GM23248 (cell line): ENCODE measurements at regions not wholly inside any gene's neighbourhood (a gene's known extent, or its start where the extent isn't known, plus 50 kb on each side); places are given as distances from the start of the nearest gene placed in this dataset.
"Not testable (repeated sequence)": the region's sequence is repeated elsewhere in the genome, so short reads cannot be mapped to it uniquely, and the experiment has no call there.

Experiments used
- DNase-seq: peaks from one replicate; pipeline ENCODE4 v3.0.0-alpha.2; 2015
- H2AFZ ChIP-seq: fragments of 200-600 bp; sonication (generic); 2 replicates; pipeline ENCODE4 v1.6.1; 2016; ENCODE audit warnings: antibody characterized with exemption
- H3F3A ChIP-seq: fragments of 200-600 bp; sonication (generic); 2 replicates; pipeline ENCODE4 v1.6.1; 2016; ENCODE audit warnings: mild to moderate bottlenecking, antibody characterized with exemption, mixed run types; ENCODE audit not compliant: insufficient read depth
- H3K27ac ChIP-seq: fragments of 200-600 bp; sonication (generic); 2 replicates; pipeline ENCODE4 v1.5.1; 2016; ENCODE audit warnings: mild to moderate bottlenecking
- H3K27me3 ChIP-seq: fragments of 200-600 bp; sonication (generic); replicated peaks from 2 replicates; pipeline ENCODE4 v1.6.1; 2016; ENCODE audit warnings: mild to moderate bottlenecking; ENCODE audit not compliant: insufficient read depth
- H3K36me3 ChIP-seq: fragments of 200-600 bp; sonication (generic); 2 replicates; pipeline ENCODE4 v1.6.1; 2016; ENCODE audit warnings: low read depth, mild to moderate bottlenecking
- H3K4me1 ChIP-seq: fragments of 200-600 bp; sonication (generic); 2 replicates; pipeline ENCODE4 v1.6.1; 2016; ENCODE audit warnings: mild to moderate bottlenecking; ENCODE audit not compliant: insufficient read depth
- H3K4me2 ChIP-seq: fragments of 200-600 bp; sonication (generic); one replicate; pipeline ENCODE4 v1.6.1; 2016; ENCODE audit warnings: mild to moderate bottlenecking; ENCODE audit not compliant: unreplicated experiment
- H3K4me3 ChIP-seq: fragments of 200-600 bp; sonication (generic); 2 replicates; pipeline ENCODE4 v1.5.1; 2016; ENCODE audit warnings: mild to moderate bottlenecking
- H3K79me2 ChIP-seq: fragments of 200-600 bp; sonication (generic); 2 replicates; pipeline ENCODE4 v1.6.1; 2016; ENCODE audit warnings: mild to moderate bottlenecking; ENCODE audit not compliant: insufficient read depth
- H3K9ac ChIP-seq: fragments of 200-600 bp; sonication (generic); 2 replicates; pipeline ENCODE4 v1.6.1; 2016; ENCODE audit warnings: mild to moderate bottlenecking
- H3K9me2 ChIP-seq: fragments of 200-600 bp; sonication (generic); 2 replicates; pipeline ENCODE4 v1.6.1; 2016; ENCODE audit warnings: mixed run types, mild to moderate bottlenecking, moderate library complexity; ENCODE audit not compliant: insufficient read depth
- H3K9me3 ChIP-seq: fragments of 200-600 bp; sonication (generic); one replicate; pipeline ENCODE4 v1.6.1; 2017; ENCODE audit warnings: low read depth
- H4K20me1 ChIP-seq: fragments of 200-600 bp; sonication (generic); 2 replicates; pipeline ENCODE4 v1.6.0; 2016; ENCODE audit not compliant: insufficient read depth
- EZH2 ChIP-seq: fragments of 200-600 bp; sonication (generic); IDR thresholded peaks from 2 replicates; pipeline ENCODE4 v1.6.1; 2018; ENCODE audit warnings: antibody characterized with exemption, mild to moderate bottlenecking; ENCODE audit not compliant: insufficient read depth, poor library complexity, severe bottlenecking
- EZH2phosphoT487 ChIP-seq: fragments of 200-600 bp; sonication (generic); IDR thresholded peaks from 2 replicates; pipeline ENCODE4 v1.6.1; 2018; ENCODE audit warnings: antibody characterized with exemption, moderate library complexity, mild to moderate bottlenecking, low read depth; ENCODE audit not compliant: insufficient read depth
- WGBS, 2 experiments: methylation state at CpG; one replicate each; pipeline ENCODE4 v1.1.6; 2015 to 2017; ENCODE audit warnings: low lambda C conversion rate in 2 of 2, low coverage in 1 of 2; ENCODE audit errors: missing lambda C conversion rate in 2 of 2; 5-methylcytosine and 5-hydroxymethylcytosine counted together
- in situ Hi-C: fragments of 300-500 bp; cut with MboI; formaldehyde crosslinking; loops from 2 replicates; pipeline ENCODE4 v1.15.0; 2020

DNA sequence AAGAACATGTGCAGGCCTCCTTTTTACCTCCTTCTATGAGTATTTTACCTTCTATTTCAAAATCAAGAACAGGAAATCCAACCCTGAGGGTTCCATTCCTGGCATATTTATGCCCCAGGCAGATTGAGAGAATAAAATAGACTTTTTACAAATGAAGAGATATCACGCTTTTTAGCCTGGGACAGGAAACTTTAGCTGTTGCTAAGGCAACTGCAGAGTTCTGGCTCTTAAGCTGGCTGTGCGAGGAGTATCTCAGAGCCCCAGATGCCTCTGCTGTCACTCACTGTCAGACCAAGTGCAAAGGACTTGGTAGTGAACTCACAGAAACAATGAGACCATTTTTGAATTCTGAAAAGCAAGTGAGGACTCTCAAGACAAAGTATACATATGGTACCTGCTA lies 69.5 kb upstream of the HSPB3 start:
- Histone ChIP-seq H3K9ac (no peak overlapping the region), H3K27me3 (no peaks in the 10 kb centered on the region), H3K9me3 (no peaks in the 10 kb centered on the region), H3K36me3 (no peaks in the 10 kb centered on the region), H3K79me2 (no peaks in the 10 kb centered on the region), H2AFZ (no peak overlapping the region), H3K4me3 (no peak overlapping the region), H3K4me1 (peaks cover 36% of the 10 kb centered on the region), H3K9me2 (no peaks in the 10 kb centered on the region), H4K20me1 (no peaks in the 10 kb centered on the region), H3F3A (peaks cover 38% of the 10 kb centered on the region), H3K27ac (no peak overlapping the region), H3K4me2 (no peak overlapping the region)
- no peak for DNase-seq
- 88 to 90% methylated on average over 2 of the region's 2 CpGs for WGBS, 2 experiments
- TF ChIP-seq EZH2 (no peak), EZH2phosphoT487 (no peak)
- in situ Hi-C loops, result no loop called here

- Histone ChIP-seq H3K4me3 (no peak overlapping the region), H3K4me1 (peaks cover 29% of the 10 kb centered on the region), H2AFZ (no peak overlapping the region), H3K4me2 (no peak overlapping the region), H3K79me2 (no peaks in the 10 kb centered on the region), H3K9me2 (no peaks in the 10 kb centered on the region), H3K9ac (no peak overlapping the region), H3K9me3 (no peaks in the 10 kb centered on the region), H3K36me3 (no peaks in the 10 kb centered on the region), H3K27ac (no peak overlapping the region), H3F3A (peaks cover 32% of the 10 kb centered on the region), H3K27me3 (no peaks in the 10 kb centered on the region), H4K20me1 (no peaks in the 10 kb centered on the region)
- TF ChIP-seq EZH2 (no peak), EZH2phosphoT487 (no peak)
- no peak for DNase-seq
- in situ Hi-C loops, result no loop called here
- 89 to 94% methylated on average over 8 of the region's 8 CpGs for WGBS, 2 experiments
Observed at GRCh38 chr5:54384356-54384933, 71.1 kb upstream of the HSPB3 start.

DNA sequence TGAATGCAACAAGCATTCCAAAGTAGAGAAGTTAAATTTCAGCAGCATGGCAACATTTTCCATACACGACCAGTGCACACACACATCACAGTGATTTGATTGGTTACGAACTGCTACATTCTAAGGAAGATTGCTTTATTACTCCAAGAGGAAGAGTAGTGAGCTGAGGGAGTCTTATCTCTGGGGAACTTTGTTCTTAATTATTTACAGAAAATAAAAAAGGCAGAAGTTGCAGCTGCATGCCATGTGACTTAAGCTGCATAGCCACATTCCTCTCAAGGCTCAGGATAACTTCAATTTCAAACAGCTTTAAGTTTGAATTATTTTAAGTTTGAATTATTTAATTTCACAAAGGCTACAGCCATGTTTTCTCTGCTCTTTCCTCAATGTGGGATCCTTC lies 71.6 kb upstream of the HSPB3 start:
- no peak for DNase-seq
- no peak overlapping the region for H3K4me3 ChIP-seq
- H2AFZ ChIP-seq, result no peak overlapping the region
- in situ Hi-C loops, result no loop called here
- H3K9me2 ChIP-seq, result no peaks in the 10 kb centered on the region
- H3K27me3 ChIP-seq, result no peaks in the 10 kb centered on the region
- H3K36me3 ChIP-seq, result no peaks in the 10 kb centered on the region
- H3K4me1 ChIP-seq, result peaks cover 24% of the 10 kb centered on the region
- no peak overlapping the region for H3K27ac ChIP-seq
- no peak for TF ChIP-seq EZH2phosphoT487
- TF ChIP-seq EZH2, result no peak
- no peak overlapping the region for H3K9ac ChIP-seq
- H4K20me1 ChIP-seq, result no peaks in the 10 kb centered on the region
- no peaks in the 10 kb centered on the region for H3K79me2 ChIP-seq
- peaks cover 29% of the 10 kb centered on the region for H3F3A ChIP-seq
- WGBS, 2 experiments, result 43 to 57% methylated on average over 2 of the region's 2 CpGs
- H3K4me2 ChIP-seq, result no peak overlapping the region
- no peaks in the 10 kb centered on the region for H3K9me3 ChIP-seq

GRCh38 chr5:54383225-54383901 lies 72.1 kb upstream of the HSPB3 start:
- Histone ChIP-seq H3K9me2 (no peaks in the 10 kb centered on the region), H3F3A (peaks cover 23% of the 10 kb centered on the region), H2AFZ (no peak overlapping the region), H3K4me3 (no peak overlapping the region), H3K9ac (no peak overlapping the region), H3K9me3 (no peaks in the 10 kb centered on the region), H3K4me1 (peaks cover 19% of the 10 kb centered on the region), H3K4me2 (no peak overlapping the region), H4K20me1 (no peaks in the 10 kb centered on the region), H3K27ac (no peak overlapping the region), H3K27me3 (no peaks in the 10 kb centered on the region), H3K36me3 (no peaks in the 10 kb centered on the region), H3K79me2 (no peaks in the 10 kb centered on the region)
- in situ Hi-C loops, result no loop called here
- peak; percentile 50 for DNase-seq
- 44 to 50% methylated on average over 3 of the region's 3 CpGs for WGBS, 2 experiments
- TF ChIP-seq EZH2 (no peak), EZH2phosphoT487 (no peak)

- H3K4me1 ChIP-seq, H3K79me2 ChIP-seq, H3K4me2 ChIP-seq, H3K9me3 ChIP-seq, H3K9ac ChIP-seq, H3K27ac ChIP-seq, H3K9me2 ChIP-seq, H2AFZ ChIP-seq, H4K20me1 ChIP-seq, DNase-seq, H3K27me3 ChIP-seq, in situ Hi-C loops, H3K4me3 ChIP-seq, H3K36me3 ChIP-seq: not testable (repeated sequence)
- WGBS, 2 experiments, result 98% methylated on average over 30 of the region's 31 CpGs; no CpG with 5 or more reads in 1 of the 2 experiments
- peaks cover 13% of the 10 kb centered on the region; the same call in 1 of the 2 replicates for H3F3A ChIP-seq
Observed at GRCh38 chr5:54381319-54381718, 70.9 kb upstream of the ARL15 start.
